Caco-2 (cell line): ENCODE measurements at regions not wholly inside any gene's neighbourhood (a gene's known extent, or its start where the extent isn't known, plus 50 kb on each side); places are given as distances from the start of the nearest gene placed in this dataset.

Source experiments
- BruUV-seq: library from RNA; stranded (reverse); fragments of 400-500 nt; replicated peaks from 2 replicates; lab custom pipeline; 2021; lab: Mats Ljungman, UMichigan
- CTCF ChIA-PET: fragments of 300-600 bp; sonication (Branson Sonifier 250); formaldehyde crosslinking; loops from one replicate; lab custom pipeline; 2022; ENCODE audit warnings: antibody characterized with exemption; lab: Charles Lee
- POLR2A ChIA-PET: fragments of 300-600 bp; sonication (Branson Sonifier 250); formaldehyde crosslinking; loops from one replicate; lab custom pipeline; 2022; ENCODE audit warnings: antibody characterized with exemption; lab: Charles Lee
- DNase-seq, 2 experiments: peaks; one replicate each; pipeline versions ENCODE4 v3.0.0 to v3.0.0-alpha.2; 2020 to 2022
- H3K27me3 ChIP-seq: replicated peaks from 2 replicates; pipeline ENCODE4 v1.6.0; 2011; ENCODE audit warnings: low read length; ENCODE audit not compliant: control insufficient read depth, insufficient read depth
- H3K36me3 ChIP-seq: 2 replicates; pipeline ENCODE4 v1.5.1; 2011; ENCODE audit warnings: low read length; ENCODE audit not compliant: control insufficient read depth, insufficient read depth
- H3K4me1 ChIP-seq: fragments of 250-450 bp; sonication (Bioruptor Pico); 2 replicates; pipeline ENCODE4 v1.5.1; 2020; ENCODE audit warnings: mild to moderate bottlenecking
- H3K4me3 ChIP-seq: 2 replicates; pipeline ENCODE4 v1.5.1; 2011; ENCODE audit warnings: low read depth, mild to moderate bottlenecking, control low read depth, low read length
- H3K9me3 ChIP-seq: fragments of 250-450 bp; sonication (Bioruptor Pico); 2 replicates; pipeline ENCODE4 v1.5.1; 2020; ENCODE audit warnings: mild to moderate bottlenecking, moderate library complexity
- H3K27ac Mint-ChIP-seq: one replicate; pipeline ENCODE4 v1.8.0; 2022; ENCODE audit warnings: mixed read lengths; ENCODE audit not compliant: unreplicated experiment
- H3K27me3 Mint-ChIP-seq: one replicate; pipeline ENCODE4 v1.8.0; 2022; ENCODE audit warnings: mixed read lengths; ENCODE audit not compliant: insufficient read depth, unreplicated experiment
- H3K36me3 Mint-ChIP-seq: one replicate; pipeline ENCODE4 v1.8.0; 2022; ENCODE audit warnings: mild to moderate bottlenecking, mixed read lengths; ENCODE audit not compliant: insufficient read depth, unreplicated experiment
- H3K4me1 Mint-ChIP-seq: one replicate; pipeline ENCODE4 v1.8.0; 2022; ENCODE audit warnings: low read depth, mixed read lengths; ENCODE audit not compliant: unreplicated experiment
- H3K4me3 Mint-ChIP-seq: one replicate; pipeline ENCODE4 v1.8.0; 2022; ENCODE audit warnings: mild to moderate bottlenecking, moderate library complexity, mixed read lengths; ENCODE audit not compliant: unreplicated experiment
- H3K9me3 Mint-ChIP-seq: one replicate; pipeline ENCODE4 v1.8.0; 2022; ENCODE audit warnings: mixed read lengths; ENCODE audit not compliant: unreplicated experiment
- intact Hi-C: fragments of 100-400 bp; cut with micrococcal nuclease; formaldehyde crosslinking; loops from one replicate; pipeline ENCODE4 v1.10.0; 2022; ENCODE audit not compliant: unreplicated experiment
- TF ChIP-seq, protein P1 (sequence below), 2 experiments: fragments of 200-600 bp in 1 of 2; IDR thresholded peaks; 1 replicate in 1 of 2; 2 replicates in 1 of 2; pipeline versions ENCODE4 v1.5.1 to v1.8.0; 2011 to 2022; ENCODE audit warnings: antibody characterized with exemption in 1 of 2, control low read depth in 1 of 2, inconsistent platforms in 1 of 2, low read depth in 1 of 2, low read length in 1 of 2, mild to moderate bottlenecking in 1 of 2, moderate library complexity in 1 of 2; ENCODE audit not compliant: insufficient read depth in 1 of 2, severe bottlenecking in 1 of 2, unreplicated experiment in 1 of 2

DNA sequence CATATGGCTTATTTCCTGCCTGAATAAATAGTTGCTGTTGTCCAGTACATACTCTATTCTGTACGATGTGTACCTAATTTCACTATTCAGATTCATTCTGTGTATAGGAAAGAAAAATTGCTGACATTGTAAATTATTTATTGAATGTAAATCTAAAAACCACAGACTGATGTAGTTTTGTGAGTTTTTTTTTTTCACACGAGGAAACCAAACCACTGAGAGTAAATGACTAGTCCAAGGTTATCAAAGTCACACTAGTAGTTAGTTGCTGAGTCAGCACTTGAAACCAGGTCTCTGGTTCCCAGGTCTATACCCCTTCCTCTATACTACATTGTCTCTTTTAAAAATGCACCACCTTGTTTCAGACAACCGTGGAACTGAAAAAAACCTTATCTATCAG is 298.3 kb upstream of the DIAPH2 start:
- no TSS peak for BruUV-seq
- Histone ChIP-seq H3K9me3 (no peaks in the 10 kb centered on the region), H3K4me3 (no peak overlapping the region), H3K27me3 (no peaks in the 10 kb centered on the region), H3K4me1 (no peaks in the 10 kb centered on the region), H3K36me3 (no peaks in the 10 kb centered on the region)
- Mint-ChIP-seq H3K9me3 (no peaks in the 10 kb centered on the region), H3K27ac (no peak overlapping the region), H3K4me3 (no peak overlapping the region), H3K4me1 (no peaks in the 10 kb centered on the region), H3K27me3 (no peaks in the 10 kb centered on the region), H3K36me3 (no peaks in the 10 kb centered on the region)
- DNase-seq: no peak
- ChIA-PET POLR2A (no interaction called here), CTCF (no interaction called here)
- intact Hi-C loops: no loop called here
- TF ChIP-seq, protein P1, sequence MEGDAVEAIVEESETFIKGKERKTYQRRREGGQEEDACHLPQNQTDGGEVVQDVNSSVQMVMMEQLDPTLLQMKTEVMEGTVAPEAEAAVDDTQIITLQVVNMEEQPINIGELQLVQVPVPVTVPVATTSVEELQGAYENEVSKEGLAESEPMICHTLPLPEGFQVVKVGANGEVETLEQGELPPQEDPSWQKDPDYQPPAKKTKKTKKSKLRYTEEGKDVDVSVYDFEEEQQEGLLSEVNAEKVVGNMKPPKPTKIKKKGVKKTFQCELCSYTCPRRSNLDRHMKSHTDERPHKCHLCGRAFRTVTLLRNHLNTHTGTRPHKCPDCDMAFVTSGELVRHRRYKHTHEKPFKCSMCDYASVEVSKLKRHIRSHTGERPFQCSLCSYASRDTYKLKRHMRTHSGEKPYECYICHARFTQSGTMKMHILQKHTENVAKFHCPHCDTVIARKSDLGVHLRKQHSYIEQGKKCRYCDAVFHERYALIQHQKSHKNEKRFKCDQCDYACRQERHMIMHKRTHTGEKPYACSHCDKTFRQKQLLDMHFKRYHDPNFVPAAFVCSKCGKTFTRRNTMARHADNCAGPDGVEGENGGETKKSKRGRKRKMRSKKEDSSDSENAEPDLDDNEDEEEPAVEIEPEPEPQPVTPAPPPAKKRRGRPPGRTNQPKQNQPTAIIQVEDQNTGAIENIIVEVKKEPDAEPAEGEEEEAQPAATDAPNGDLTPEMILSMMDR (IDR thresholded peaks at IDR 0.05; ENCODE audit: insufficient read depth in 1 of 2, low read depth in 1 of 2, low read length in 1 of 2, severe bottlenecking in 1 of 2, unreplicated experiment in 1 of 2): no peak

DNA sequence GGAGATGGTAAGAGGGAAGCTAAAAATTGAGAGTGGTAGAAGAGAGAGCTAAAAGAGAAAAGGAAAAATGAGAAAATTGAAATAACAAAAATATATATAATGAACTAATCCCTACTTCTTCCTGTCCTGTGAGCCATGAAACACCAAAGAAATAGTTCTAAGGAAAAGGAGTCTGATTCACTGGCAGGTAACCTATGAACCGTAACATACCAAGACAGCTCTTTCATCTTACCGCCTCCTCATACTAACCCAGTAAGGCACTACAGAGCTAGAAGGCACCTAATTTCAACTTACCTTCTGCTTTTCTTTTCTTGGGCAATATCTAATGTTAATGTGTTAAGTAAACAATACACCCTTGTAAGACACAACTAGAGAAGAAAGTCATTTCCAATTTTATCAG is 297.7 kb upstream of the DIAPH2 start:
- ChIA-PET CTCF (no interaction called here), POLR2A (no interaction called here)
- Histone ChIP-seq H3K9me3 (no peaks in the 10 kb centered on the region), H3K4me3 (no peak overlapping the region), H3K27me3 (no peaks in the 10 kb centered on the region), H3K4me1 (no peaks in the 10 kb centered on the region), H3K36me3 (no peaks in the 10 kb centered on the region)
- no peaks in the 10 kb centered on the region for H3K27me3 Mint-ChIP-seq
- no TSS peak for BruUV-seq
- H3K4me3 Mint-ChIP-seq: no peak overlapping the region
- H3K27ac Mint-ChIP-seq: no peak overlapping the region
- intact Hi-C loops: no loop called here
- TF ChIP-seq, protein P1 (IDR thresholded peaks at IDR 0.05; ENCODE audit: insufficient read depth in 1 of 2, low read depth in 1 of 2, low read length in 1 of 2, severe bottlenecking in 1 of 2, unreplicated experiment in 1 of 2): no peak
- no peaks in the 10 kb centered on the region for H3K4me1 Mint-ChIP-seq
- no peak for DNase-seq
- H3K9me3 Mint-ChIP-seq: no peaks in the 10 kb centered on the region
- no peaks in the 10 kb centered on the region for H3K36me3 Mint-ChIP-seq

DNA sequence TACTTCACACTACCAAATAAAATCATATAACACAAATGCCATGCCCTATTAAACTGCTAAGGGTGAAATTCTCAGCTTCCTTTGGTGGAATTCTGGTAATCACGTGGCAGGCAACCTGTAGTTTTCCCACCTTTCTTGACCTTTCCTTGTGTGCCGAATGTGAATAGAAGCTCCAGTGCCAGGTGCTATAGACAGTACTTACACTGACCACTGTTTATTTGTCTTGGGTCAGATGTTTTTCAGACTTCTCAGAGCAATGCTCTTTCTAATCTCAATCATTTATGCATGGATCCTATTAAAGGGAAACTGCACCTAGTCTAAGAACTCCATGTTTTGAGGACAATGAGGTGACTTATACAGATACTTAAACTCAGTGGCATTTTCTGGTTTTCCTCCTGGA is 296.8 kb upstream of the DIAPH2 start:
- intact Hi-C loops: no loop called here
- DNase-seq: no peak
- Mint-ChIP-seq H3K4me3 (no peak overlapping the region), H3K4me1 (no peaks in the 10 kb centered on the region), H3K36me3 (no peaks in the 10 kb centered on the region), H3K27me3 (no peaks in the 10 kb centered on the region), H3K9me3 (no peaks in the 10 kb centered on the region), H3K27ac (no peak overlapping the region)
- Histone ChIP-seq H3K9me3 (no peaks in the 10 kb centered on the region), H3K4me1 (no peaks in the 10 kb centered on the region), H3K27me3 (no peaks in the 10 kb centered on the region), H3K36me3 (no peaks in the 10 kb centered on the region), H3K4me3 (no peak overlapping the region)
- TF ChIP-seq, protein P1 (IDR thresholded peaks at IDR 0.05; ENCODE audit: insufficient read depth in 1 of 2, low read depth in 1 of 2, low read length in 1 of 2, severe bottlenecking in 1 of 2, unreplicated experiment in 1 of 2): no peak
- no TSS peak for BruUV-seq
- CTCF ChIA-PET: no interaction called here
- POLR2A ChIA-PET: no interaction called here
